ENCODE measurements at regions not wholly inside any gene's neighbourhood (a gene's known extent, or its start where the extent isn't known, plus 50 kb on each side); places are given as distances from the start of the nearest gene placed in this dataset.

DNA sequence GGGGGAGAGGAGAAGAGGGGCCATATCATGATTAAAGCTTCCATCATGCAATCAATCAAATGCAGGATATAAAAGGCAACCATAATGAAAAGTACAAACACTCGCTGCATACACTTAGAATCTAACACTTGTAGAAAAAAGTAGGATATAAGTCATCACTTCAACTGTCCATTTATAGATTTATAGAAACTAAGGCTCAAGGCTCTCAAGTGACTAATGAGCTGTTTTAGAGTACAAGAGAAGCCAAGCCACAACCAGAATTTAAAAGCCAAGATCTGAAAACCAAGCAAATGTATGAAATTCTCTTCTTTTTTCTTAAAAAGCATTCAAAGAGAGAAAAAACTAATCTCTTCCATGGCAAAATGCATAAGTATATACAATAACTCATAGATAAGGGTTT is 160.2 kb upstream of the BLID start:
- Histone ChIP-seq H3K4me1 (ENCODE audit: low read depth) (peaks cover 82% of the 10 kb centered on the region), H3K4me3 (no peak overlapping the region)
- TF ChIP-seq, protein P1, sequence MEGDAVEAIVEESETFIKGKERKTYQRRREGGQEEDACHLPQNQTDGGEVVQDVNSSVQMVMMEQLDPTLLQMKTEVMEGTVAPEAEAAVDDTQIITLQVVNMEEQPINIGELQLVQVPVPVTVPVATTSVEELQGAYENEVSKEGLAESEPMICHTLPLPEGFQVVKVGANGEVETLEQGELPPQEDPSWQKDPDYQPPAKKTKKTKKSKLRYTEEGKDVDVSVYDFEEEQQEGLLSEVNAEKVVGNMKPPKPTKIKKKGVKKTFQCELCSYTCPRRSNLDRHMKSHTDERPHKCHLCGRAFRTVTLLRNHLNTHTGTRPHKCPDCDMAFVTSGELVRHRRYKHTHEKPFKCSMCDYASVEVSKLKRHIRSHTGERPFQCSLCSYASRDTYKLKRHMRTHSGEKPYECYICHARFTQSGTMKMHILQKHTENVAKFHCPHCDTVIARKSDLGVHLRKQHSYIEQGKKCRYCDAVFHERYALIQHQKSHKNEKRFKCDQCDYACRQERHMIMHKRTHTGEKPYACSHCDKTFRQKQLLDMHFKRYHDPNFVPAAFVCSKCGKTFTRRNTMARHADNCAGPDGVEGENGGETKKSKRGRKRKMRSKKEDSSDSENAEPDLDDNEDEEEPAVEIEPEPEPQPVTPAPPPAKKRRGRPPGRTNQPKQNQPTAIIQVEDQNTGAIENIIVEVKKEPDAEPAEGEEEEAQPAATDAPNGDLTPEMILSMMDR (IDR thresholded peaks at IDR 0.05; ENCODE audit: low read depth, low read length), result no peak

DNA sequence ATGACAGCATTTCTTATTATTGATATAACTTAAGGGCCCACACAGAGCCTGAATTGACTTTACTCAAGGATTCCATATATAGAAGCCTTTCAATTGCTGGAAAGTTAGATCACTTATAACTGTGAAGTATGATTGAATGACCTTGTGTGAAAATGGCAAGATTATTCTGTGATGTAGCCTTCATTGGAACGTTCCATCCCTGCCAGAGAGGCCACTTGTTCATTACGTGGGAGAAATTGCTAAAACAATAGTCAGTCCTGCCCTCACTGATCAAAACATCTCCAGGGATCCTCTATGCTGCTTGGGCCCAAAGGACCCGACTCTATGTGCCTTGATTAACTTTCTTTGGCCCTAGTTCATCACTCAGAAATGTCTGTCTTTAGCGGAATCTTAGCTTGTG is 159.5 kb upstream of the BLID start:
- Histone ChIP-seq H3K36me3 (no peaks in the 10 kb centered on the region), H3K4me1 (ENCODE audit: low read depth) (peaks cover 82% of the 10 kb centered on the region), H3K9me3 (ENCODE audit: low read depth) (no peaks in the 10 kb centered on the region), H3K27ac (peak overlapping the region; percentile 82), H3K4me3 (no peak overlapping the region), H3K27me3 (no peaks in the 10 kb centered on the region)
- no peak for DNase-seq (ENCODE audit: low read depth in 1 of 2, low spot score in 1 of 2)
- TF ChIP-seq, protein P1 (IDR thresholded peaks at IDR 0.05; ENCODE audit: low read depth, low read length), result no peak

More for the DNA sequence above, 160.2 kb upstream of the BLID start:
- H3K27me3 ChIP-seq, result no peaks in the 10 kb centered on the region
- H3K27ac ChIP-seq, result peak overlapping the region; percentile 82
- H3K36me3 ChIP-seq, result no peaks in the 10 kb centered on the region
- DNase-seq (ENCODE audit: low read depth in 1 of 2, low spot score in 1 of 2), result no peak
- H3K9me3 ChIP-seq (ENCODE audit: low read depth), result no peaks in the 10 kb centered on the region

DNA sequence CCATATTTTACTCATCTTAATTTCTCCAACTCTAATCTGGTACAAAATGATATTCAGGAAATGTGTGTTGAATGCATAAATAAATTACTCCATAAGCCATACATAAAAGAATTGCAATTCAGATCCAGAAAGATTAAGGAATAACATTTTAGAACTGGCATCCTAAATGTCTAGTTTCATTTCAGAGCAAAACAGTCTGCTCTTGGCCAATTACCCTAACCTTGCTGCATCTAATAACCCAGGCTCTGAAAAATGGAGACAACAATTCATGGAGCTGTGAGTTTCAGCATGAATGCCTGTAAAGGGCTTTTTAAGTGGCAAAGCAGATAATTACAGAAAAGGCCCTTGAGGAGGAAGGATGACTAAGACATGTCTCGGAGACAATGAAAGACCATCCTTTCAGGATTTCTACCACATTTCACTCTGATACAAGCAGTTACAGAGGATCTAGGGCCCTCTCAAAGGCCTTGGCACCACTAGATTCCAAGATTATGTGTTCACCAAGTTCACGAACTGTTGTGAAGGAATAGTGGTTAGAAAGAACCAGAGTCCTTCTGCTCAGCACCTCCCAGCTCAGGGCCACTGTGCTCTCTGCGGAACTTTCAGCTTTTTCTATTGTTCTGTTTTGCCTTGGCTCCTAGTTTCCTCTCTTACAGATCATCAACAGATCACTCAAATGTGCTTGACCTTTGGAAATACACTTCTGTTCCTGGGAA is 157.6 kb upstream of the BLID start:
- peaks cover 86% of the 10 kb centered on the region for H3K4me1 ChIP-seq (ENCODE audit: low read depth)
- DNase-seq (ENCODE audit: low read depth in 1 of 2, low spot score in 1 of 2), result peak in 1 of 2 donors; percentile 75
- no peak overlapping the region for H3K4me3 ChIP-seq
- no peaks in the 10 kb centered on the region for H3K9me3 ChIP-seq (ENCODE audit: low read depth)
- peak overlapping the region; percentile 82 for H3K27ac ChIP-seq
- TF ChIP-seq, protein P1 (IDR thresholded peaks at IDR 0.05; ENCODE audit: low read depth, low read length), result no peak
- no peaks in the 10 kb centered on the region for H3K27me3 ChIP-seq
- H3K36me3 ChIP-seq, result no peaks in the 10 kb centered on the region

DNA sequence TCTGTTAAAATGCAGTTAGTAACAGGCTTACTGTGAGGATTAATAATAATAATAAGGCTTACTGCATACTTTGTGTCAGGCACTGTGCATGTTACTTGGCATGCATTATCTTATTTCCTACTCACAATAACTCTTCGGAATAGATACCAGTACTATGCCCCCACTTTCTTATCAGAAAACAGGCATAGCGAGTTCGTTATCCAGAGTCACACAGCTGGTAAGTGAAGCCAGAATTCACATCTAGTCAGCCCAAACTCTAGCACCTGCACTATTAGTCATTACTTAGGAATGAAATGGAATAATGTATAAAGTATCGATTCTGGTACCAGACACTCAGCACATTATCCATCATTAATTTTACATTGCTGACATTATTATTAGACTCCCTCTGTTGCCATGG is 155.7 kb upstream of the BLID start:
- Histone ChIP-seq H3K27me3 (no peaks in the 10 kb centered on the region), H3K9me3 (ENCODE audit: low read depth) (no peaks in the 10 kb centered on the region), H3K27ac (no peak overlapping the region), H3K36me3 (no peaks in the 10 kb centered on the region), H3K4me3 (no peak overlapping the region), H3K4me1 (ENCODE audit: low read depth) (peaks cover 84% of the 10 kb centered on the region)
- TF ChIP-seq, protein P1 (IDR thresholded peaks at IDR 0.05; ENCODE audit: low read depth, low read length), result no peak
- DNase-seq (ENCODE audit: low read depth in 1 of 2, low spot score in 1 of 2), result no peak

DNA sequence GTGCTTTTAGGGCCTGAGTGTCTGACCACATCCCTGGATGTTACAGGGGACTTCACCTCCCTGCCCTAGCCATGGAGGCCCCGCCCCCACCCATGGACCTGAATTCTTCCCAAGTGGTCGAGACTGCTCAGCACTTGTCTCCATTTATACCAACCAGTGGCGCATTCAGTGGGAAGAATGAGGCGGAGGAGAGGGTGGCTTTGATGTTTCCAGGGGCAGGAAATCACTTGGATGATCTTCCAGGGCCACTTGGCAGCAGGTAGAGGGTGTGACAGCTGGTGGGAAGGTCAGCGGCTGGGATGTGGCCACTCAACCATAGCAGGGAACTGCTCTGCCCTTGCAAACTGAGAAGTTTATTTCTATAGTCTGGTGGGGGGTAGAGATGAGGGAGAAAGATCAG is 155.1 kb upstream of the BLID start:
- Histone ChIP-seq H3K27ac (no peak overlapping the region), H3K36me3 (no peaks in the 10 kb centered on the region), H3K4me1 (ENCODE audit: low read depth) (peaks cover 84% of the 10 kb centered on the region), H3K9me3 (ENCODE audit: low read depth) (no peaks in the 10 kb centered on the region), H3K27me3 (no peaks in the 10 kb centered on the region), H3K4me3 (no peak overlapping the region)
- TF ChIP-seq, protein P1 (IDR thresholded peaks at IDR 0.05; ENCODE audit: low read depth, low read length), result no peak
- DNase-seq (ENCODE audit: low read depth in 1 of 2, low spot score in 1 of 2), result no peak

All from cardiac muscle cell (in vitro differentiated cells and primary cell).